ENCODE measurements at regions not wholly inside any gene's neighbourhood (a gene's known extent, or its start where the extent isn't known, plus 50 kb on each side); places are given as distances from the start of the nearest gene placed in this dataset.

DNA sequence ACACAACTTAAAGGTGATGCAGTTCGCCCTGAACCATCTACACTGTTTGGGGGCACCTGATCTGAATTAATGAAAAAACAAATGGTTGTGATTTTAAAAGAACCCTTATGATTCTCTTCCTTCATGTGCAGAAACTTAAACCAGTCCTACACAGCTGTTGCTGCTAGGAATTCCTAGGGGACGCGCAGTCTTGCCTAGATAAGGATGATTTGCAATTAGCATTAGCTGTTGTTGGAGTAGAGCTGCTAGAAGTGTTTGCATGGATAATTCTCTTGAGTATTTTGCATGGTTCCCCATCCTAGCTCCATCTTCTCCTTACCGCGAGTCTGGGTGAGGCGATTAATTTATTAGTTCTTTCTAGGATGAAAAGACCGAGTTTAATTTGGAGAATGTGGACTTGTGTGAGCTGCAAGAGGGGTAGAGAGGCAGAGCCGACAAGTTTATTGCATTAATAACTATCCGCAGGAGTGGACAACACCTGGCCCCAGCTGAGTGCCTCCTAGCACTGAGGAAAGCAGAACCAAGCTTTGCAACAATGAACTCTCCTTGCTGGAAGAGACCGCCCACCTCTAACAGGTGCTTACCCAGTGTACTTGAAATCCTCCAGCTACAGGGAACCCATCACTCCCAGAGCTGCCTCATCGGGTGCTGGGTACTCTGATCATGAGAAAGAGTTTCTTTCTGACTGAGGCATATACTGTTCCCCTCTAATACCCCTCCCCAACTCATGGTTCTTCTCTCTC lies 75.0 kb upstream of the WNT7A start:
- no peak for DNase-seq (ENCODE audit: low spot score)

DNA sequence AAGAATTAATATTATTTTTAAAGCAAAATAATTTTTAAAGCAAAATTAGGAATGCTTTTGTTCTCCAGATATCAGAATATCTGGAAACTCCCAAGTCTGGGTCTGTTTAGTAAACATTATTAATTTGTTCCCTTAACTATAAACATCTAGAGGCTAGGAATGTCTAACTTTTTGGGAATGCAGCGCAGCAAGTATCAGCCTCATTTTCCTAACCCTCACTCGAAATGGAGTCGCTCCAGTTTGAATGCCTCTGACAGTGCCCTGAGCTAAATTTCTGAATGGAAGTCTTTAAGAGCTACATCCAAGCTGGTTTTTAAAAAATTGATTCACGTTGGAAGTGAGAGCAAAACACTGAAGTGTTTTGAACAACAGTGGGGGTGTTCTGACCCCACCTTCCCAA lies 74.4 kb upstream of the WNT7A start:
- DNase-seq (ENCODE audit: low spot score), result no peak

GRCh38 chr3:13951184-13951583 lies 71.3 kb upstream of the WNT7A start:
- DNase-seq (ENCODE audit: low spot score), result no peak

DNA sequence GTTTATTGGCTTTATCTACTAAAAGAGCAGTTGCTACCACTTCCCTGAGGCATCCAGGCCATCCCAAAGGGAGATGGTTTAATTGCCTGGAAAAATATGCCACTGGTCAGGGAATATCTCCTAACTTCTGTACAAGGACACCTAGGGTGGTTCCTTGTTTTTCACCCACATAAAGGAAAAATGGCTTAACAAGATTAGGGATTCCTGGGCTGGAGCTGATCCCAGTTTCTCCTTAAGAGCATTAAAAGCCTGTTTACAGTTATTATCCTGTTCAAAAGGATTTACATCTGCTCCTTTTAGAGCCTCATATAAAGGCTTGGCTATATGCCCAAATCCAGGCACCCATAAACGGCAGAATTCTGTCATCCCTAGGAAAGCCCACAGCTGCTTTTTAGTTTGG lies 70.2 kb upstream of the WNT7A start:
- DNase-seq (ENCODE audit: low spot score), result no peak

DNA sequence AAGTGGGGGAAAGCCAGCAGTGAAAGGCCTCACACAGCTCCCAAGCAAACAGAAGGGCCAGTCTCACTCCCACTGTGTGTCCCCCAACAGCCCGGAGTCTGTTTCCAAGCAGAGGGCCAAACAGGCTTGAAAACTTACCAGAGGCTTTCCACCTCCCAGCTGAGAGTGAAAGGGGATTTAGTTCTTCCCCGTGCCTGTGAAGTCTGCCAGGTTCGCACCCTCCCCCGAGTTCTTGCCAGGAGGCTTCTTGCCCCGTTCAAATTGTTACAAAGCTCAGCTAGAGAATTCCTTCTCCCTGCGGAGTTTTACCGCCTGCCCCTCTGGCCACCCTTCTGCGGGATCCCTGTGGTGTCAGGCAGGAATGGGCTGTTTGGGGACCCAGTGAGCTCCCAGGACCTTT lies 68.0 kb upstream of the WNT7A start:
- no peak for DNase-seq (ENCODE audit: low spot score)

- DNase-seq (ENCODE audit: low spot score), result no peak
Observed at GRCh38 chr3:13939206-13939605, 59.3 kb upstream of the WNT7A start.

DNA sequence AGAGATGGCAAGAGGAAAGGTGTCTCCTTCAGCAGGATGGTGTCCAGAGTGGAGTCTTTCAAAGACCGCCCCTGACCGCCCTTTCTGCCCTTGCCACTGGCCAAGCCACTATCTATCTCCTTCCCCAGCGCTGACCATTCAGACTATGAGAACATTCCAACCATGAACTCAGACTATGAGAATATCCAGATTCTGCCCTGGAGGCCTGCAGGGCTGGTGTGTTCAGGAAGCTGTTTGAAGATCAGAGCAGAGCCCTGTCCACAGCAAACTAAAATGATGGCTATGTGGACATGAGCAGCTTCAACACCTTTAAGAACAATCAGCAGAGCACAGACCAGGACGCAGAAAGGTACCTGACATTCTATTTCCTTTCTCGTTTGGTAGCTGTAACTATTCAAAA lies 57.3 kb upstream of the WNT7A start:
- DNase-seq (ENCODE audit: low spot score), result no peak

DNA sequence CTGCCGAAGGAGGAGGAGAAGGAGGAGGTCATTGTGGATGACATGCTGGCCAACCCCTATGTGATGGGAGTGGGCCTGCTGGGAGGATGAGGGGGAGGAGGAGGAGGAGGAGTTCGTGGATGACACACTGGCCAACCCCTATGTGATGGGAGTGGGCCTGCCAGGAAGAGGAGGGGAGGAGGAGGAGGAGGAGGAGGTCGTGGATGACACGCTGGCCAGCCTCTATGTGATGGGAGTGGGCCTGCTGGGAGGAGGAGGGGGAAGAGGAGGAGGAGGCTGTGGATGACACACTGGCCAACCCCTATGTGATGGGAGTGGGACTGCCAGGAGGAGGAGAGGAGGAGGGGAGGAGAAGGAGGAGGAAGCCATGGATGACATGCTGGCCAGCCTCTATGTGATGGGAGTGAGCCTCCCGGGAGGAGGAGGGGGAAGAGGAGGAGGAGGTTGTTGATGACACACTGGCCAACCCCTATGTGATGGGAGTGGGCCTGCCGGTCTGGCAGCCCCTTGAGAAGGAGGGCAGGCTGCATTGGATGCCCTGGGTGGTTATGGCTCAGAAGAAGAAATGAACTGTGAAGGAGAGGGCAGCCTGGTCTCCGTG lies 55.7 kb upstream of the WNT7A start:
- no peak for DNase-seq (ENCODE audit: low spot score)

GRCh38 chr3:13934813-13935212 lies 54.9 kb upstream of the WNT7A start:
- no peak for DNase-seq (ENCODE audit: low spot score)

DNA sequence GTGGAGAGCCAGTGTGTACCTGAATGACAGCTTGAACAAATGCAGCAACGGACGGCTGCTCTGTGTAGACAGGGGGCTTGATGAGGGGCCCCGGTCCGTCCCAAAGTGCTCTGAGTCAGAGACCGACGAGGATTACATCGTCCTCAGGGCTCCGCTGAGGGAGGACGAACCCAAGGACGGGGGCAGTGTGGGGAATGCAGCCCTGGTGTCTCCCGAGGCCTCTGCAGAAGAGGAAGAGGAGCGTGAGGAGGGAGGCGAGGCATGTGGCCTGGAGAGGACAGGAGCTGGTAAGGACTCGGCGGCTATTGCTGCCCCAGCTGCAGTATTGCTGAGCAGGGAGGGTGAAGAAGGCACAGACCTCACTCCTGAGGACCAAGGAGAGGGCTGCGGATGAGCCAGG lies 54.4 kb upstream of the WNT7A start:
- no peak for DNase-seq (ENCODE audit: low spot score)

GRCh38 chr3:13932578-13933295 lies 52.9 kb upstream of the WNT7A start:
- DNase-seq (ENCODE audit: low spot score), result no peak

GRCh38 chr3:13931172-13931571 lies 51.3 kb upstream of the WNT7A start:
- DNase-seq (ENCODE audit: low spot score), result no peak
